H1 (cell line): ENCODE measurements at regions not wholly inside any gene's neighbourhood (a gene's known extent, or its start where the extent isn't known, plus 50 kb on each side); places are given as distances from the start of the nearest gene placed in this dataset.

ENCODE experiments used
- CTCF ChIA-PET: fragments of 300-600 bp; sonication (Branson Sonifier 250); formaldehyde crosslinking; loops from one replicate; lab custom pipeline; 2021; ENCODE audit not compliant: partially characterized antibody; lab: Charles Lee
- POLR2A ChIA-PET: fragments of 300-600 bp; sonication (Branson Sonifier 250); formaldehyde crosslinking; loops from one replicate; lab custom pipeline; 2021; ENCODE audit warnings: inconsistent platforms; ENCODE audit not compliant: partially characterized antibody; lab: Charles Lee
- DNase-seq, 2 experiments: peaks; one replicate each; pipeline versions ENCODE4 v3.0.0 to v3.0.0-alpha.2; 2010 to 2022; ENCODE audit warnings: low spot score in 2 of 2, low read depth in 1 of 2, mixed read lengths in 1 of 2
- FAIRE-seq: peaks from 2 replicates; lab custom pipeline; 2011; peaks lifted over from hg19 to GRCh38; lab: Jason Lieb, UNC
- H2AFZ ChIP-seq: 2 replicates; pipeline ENCODE4 v1.8.1; 2012; ENCODE audit warnings: low read length, inconsistent platforms
- H2AK5ac ChIP-seq: 2 replicates; pipeline ENCODE4 v1.6.1; 2013; ENCODE audit warnings: low read depth, low read length
- H2BK120ac ChIP-seq: replicated peaks from 2 replicates; pipeline ENCODE3; 2013; ENCODE audit warnings: low read depth, low read length, inconsistent platforms
- H2BK12ac ChIP-seq: 2 replicates; pipeline ENCODE4 v1.6.1; 2013; ENCODE audit warnings: low read depth, low read length
- H2BK15ac ChIP-seq: 2 replicates; pipeline ENCODE4 v1.6.1; 2013; ENCODE audit warnings: low read length
- H2BK20ac ChIP-seq: 2 replicates; pipeline ENCODE4 v1.6.1; 2013; ENCODE audit warnings: low read length
- H2BK5ac ChIP-seq: 2 replicates; pipeline ENCODE4 v1.6.1; 2013; ENCODE audit warnings: low read depth, low read length
- H3K14ac ChIP-seq: 2 replicates; pipeline ENCODE4 v1.6.1; 2013; ENCODE audit warnings: inconsistent platforms; ENCODE audit not compliant: insufficient read length
- H3K18ac ChIP-seq: 2 replicates; pipeline ENCODE4 v1.6.1; 2013; ENCODE audit warnings: low read length; ENCODE audit errors: extremely low read depth
- H3K23ac ChIP-seq: 2 replicates; pipeline ENCODE4 v1.6.1; 2013; ENCODE audit warnings: inconsistent platforms; ENCODE audit not compliant: insufficient read length
- H3K23me2 ChIP-seq: 2 replicates; pipeline ENCODE4 v1.6.1; 2013; ENCODE audit warnings: low read depth, low read length
- H3K27ac ChIP-seq: 2 replicates; pipeline ENCODE4 v1.6.1; 2011; ENCODE audit warnings: low read depth, low read length, inconsistent platforms
- H3K27me3 ChIP-seq, 4 experiments: replicated peaks in 1 of 4; 1 replicate in 1 of 4; 2 replicates in 3 of 4; pipeline versions ENCODE4 v1.6.1 to v1.8.1; 2011 to 2013; ENCODE audit warnings: low read length in 3 of 4, mild to moderate bottlenecking in 3 of 4, inconsistent platforms in 2 of 4, mixed read lengths in 2 of 4, moderate library complexity in 1 of 4; ENCODE audit not compliant: control insufficient read depth in 3 of 4, insufficient read depth in 3 of 4; ENCODE audit errors: extremely low read depth in 1 of 4
- H3K36me3 ChIP-seq, 4 experiments: 2 replicates each; pipeline versions ENCODE4 v1.6.1 to v1.8.1; 2011 to 2013; ENCODE audit warnings: mild to moderate bottlenecking in 4 of 4, low read length in 3 of 4, moderate library complexity in 2 of 4, control low read depth in 1 of 4, inconsistent platforms in 1 of 4; ENCODE audit not compliant: insufficient read depth in 4 of 4, control insufficient read depth in 2 of 4
- H3K4ac ChIP-seq: replicated peaks from 2 replicates; pipeline ENCODE3; 2013; ENCODE audit warnings: low read length, low read depth, mixed read lengths, inconsistent platforms; ENCODE audit not compliant: insufficient read length
- H3K4me1 ChIP-seq, 4 experiments: replicated peaks in 1 of 4; 1 replicate in 1 of 4; 2 replicates in 3 of 4; pipeline versions ENCODE4 v1.6.1 to v1.8.1; 2011 to 2013; ENCODE audit warnings: low read length in 3 of 4, inconsistent platforms in 2 of 4, mixed read lengths in 1 of 4; ENCODE audit not compliant: insufficient read depth in 4 of 4, control insufficient read depth in 3 of 4
- H3K4me2 ChIP-seq, 2 experiments: 2 replicates each; pipeline versions ENCODE4 v1.6.1 to v1.8.1; 2011 to 2013; ENCODE audit warnings: low read depth in 2 of 2, low read length in 2 of 2, control low read depth in 1 of 2, inconsistent platforms in 1 of 2, mild to moderate bottlenecking in 1 of 2; ENCODE audit not compliant: insufficient read depth in 1 of 2
- H3K4me3 ChIP-seq, 4 experiments: fragments of 200-600, 300-600 bp in 1 of 4; sonication (generic), shearing (Covaris generic), sonication (Bioruptor Twin) in 1 of 4; 2 replicates each; pipeline versions ENCODE4 v1.5.1 to v1.8.1; 2011 to 2016; ENCODE audit warnings: low read length in 4 of 4, low read depth in 3 of 4, control low read depth in 2 of 4, inconsistent platforms in 2 of 4, mild to moderate bottlenecking in 2 of 4, mixed read lengths in 1 of 4, moderate library complexity in 1 of 4; ENCODE audit not compliant: insufficient read depth in 2 of 4; ENCODE audit errors: extremely low read depth in 1 of 4
- H3K56ac ChIP-seq: replicated peaks from 2 replicates; pipeline ENCODE3; 2013; ENCODE audit warnings: low read depth, mild to moderate bottlenecking, mixed read lengths, low read length, inconsistent platforms; ENCODE audit not compliant: insufficient read length
- H3K79me1 ChIP-seq: 2 replicates; pipeline ENCODE4 v1.6.1; 2013; ENCODE audit warnings: low read depth, low read length, control low read depth
- H3K79me2 ChIP-seq, 2 experiments: 2 replicates each; pipeline versions ENCODE4 v1.6.1 to v1.8.1; 2012 to 2013; ENCODE audit warnings: low read length in 2 of 2, mild to moderate bottlenecking in 2 of 2, inconsistent platforms in 1 of 2; ENCODE audit not compliant: insufficient read depth in 2 of 2, control insufficient read depth in 1 of 2
- H3K9ac ChIP-seq, 4 experiments: replicated peaks in 1 of 4; 1 replicate in 1 of 4; 2 replicates in 3 of 4; pipeline versions ENCODE4 v1.6.1 to v1.8.1; 2011 to 2013; ENCODE audit warnings: low read depth in 3 of 4, low read length in 3 of 4, control low read depth in 2 of 4, mild to moderate bottlenecking in 2 of 4, moderate library complexity in 2 of 4, inconsistent platforms in 1 of 4; ENCODE audit errors: extremely low read depth in 1 of 4
- H3K9me3 ChIP-seq, 2 experiments: 2 replicates each; pipeline versions ENCODE4 v1.6.1 to v1.8.1; 2012 to 2013; ENCODE audit warnings: mild to moderate bottlenecking in 2 of 2, moderate library complexity in 2 of 2, control low read depth in 1 of 2, inconsistent platforms in 1 of 2, low read depth in 1 of 2, low read length in 1 of 2, mixed read lengths in 1 of 2; ENCODE audit not compliant: insufficient read depth in 2 of 2
- H4K20me1 ChIP-seq, 2 experiments: replicated peaks in 1 of 2; 2 replicates each; pipeline versions ENCODE3 to v1.8.1; 2011 to 2013; ENCODE audit warnings: inconsistent platforms in 2 of 2, low read length in 2 of 2, mild to moderate bottlenecking in 1 of 2; ENCODE audit not compliant: insufficient read depth in 2 of 2, control insufficient read depth in 1 of 2
- H4K5ac ChIP-seq: 2 replicates; pipeline ENCODE4 v1.6.1; 2013; ENCODE audit warnings: low read length, low read depth, mixed read lengths, inconsistent platforms; ENCODE audit not compliant: insufficient read length
- H4K8ac ChIP-seq: 2 replicates; pipeline ENCODE4 v1.8.0; 2013; ENCODE audit warnings: mild to moderate bottlenecking, moderate library complexity, low read length, inconsistent platforms; ENCODE audit not compliant: insufficient read depth; ENCODE audit errors: extremely low read depth
- H4K91ac ChIP-seq: replicated peaks from 2 replicates; pipeline ENCODE3; 2013; ENCODE audit warnings: low read length, mixed read lengths, inconsistent platforms; ENCODE audit not compliant: insufficient read length
- CTBP2 ChIP-seq: IDR thresholded peaks from 2 replicates; pipeline ENCODE4 v1.7.0; 2011; ENCODE audit warnings: borderline replicate concordance, mild to moderate bottlenecking, moderate library complexity, mixed read lengths, low read length; ENCODE audit not compliant: insufficient read depth, insufficient read length
- EP300 ChIP-seq, 2 experiments: IDR thresholded peaks; 1 replicate in 1 of 2; 2 replicates in 1 of 2; pipeline ENCODE4 v1.6.1; 2011 to 2012; ENCODE audit warnings: low read depth in 2 of 2, low read length in 2 of 2, mild to moderate bottlenecking in 2 of 2, borderline replicate concordance in 1 of 2, inconsistent platforms in 1 of 2, moderate library complexity in 1 of 2
- KDM5A ChIP-seq: fragments of 200-600 bp; IDR thresholded peaks from 2 replicates; pipeline ENCODE4 v1.7.1; 2012; ENCODE audit warnings: mild to moderate bottlenecking, low read length, inconsistent platforms, mixed read lengths
- MAFK ChIP-seq: IDR thresholded peaks from 2 replicates; pipeline ENCODE4 v1.6.1; 2012; ENCODE audit warnings: low read depth, mild to moderate bottlenecking, improper control_type of control experiment, low read length
- MAX ChIP-seq: IDR thresholded peaks from 2 replicates; pipeline ENCODE4 v1.6.1; 2012; ENCODE audit warnings: inconsistent platforms
- POLR2AphosphoS5 ChIP-seq: IDR thresholded peaks from 2 replicates; pipeline ENCODE4 v1.6.1; 2011; ENCODE audit warnings: low read depth, low read length
- SRF ChIP-seq: IDR thresholded peaks from 2 replicates; pipeline ENCODE4 v1.6.1; 2011; ENCODE audit warnings: mild to moderate bottlenecking, low read depth, low read length, moderate library complexity
- WGBS, 2 experiments: shearing (Covaris generic) in 1 of 2; methylation state at CpG; one replicate each; pipeline versions ENCODE4 v1.1.6 to v1.1.7; 2013 to 2015; ENCODE audit warnings: low lambda C conversion rate in 2 of 2, mixed read lengths in 2 of 2, inconsistent platforms in 1 of 2, low coverage in 1 of 2, missing lambda C conversion rate in 1 of 2; ENCODE audit not compliant: insufficient replicate concordance in 2 of 2, insufficient coverage in 1 of 2, insufficient read length in 1 of 2; ENCODE audit errors: extremely low coverage in 1 of 2, missing lambda C conversion rate in 1 of 2; 5-methylcytosine and 5-hydroxymethylcytosine counted together

GRCh38 chr2:146939991-146940685 lies 904.7 kb upstream of the ACVR2A start:
- Histone ChIP-seq H3K4me2 (no peak overlapping the region), H3K4me1 (no peaks in the 10 kb centered on the region), H2AK5ac (no peak overlapping the region), H4K8ac (no peak overlapping the region), H3K4ac (no peak overlapping the region), H3K18ac (no peak overlapping the region), H3K27ac (no peak overlapping the region), H3K9ac (no peak overlapping the region), H3K56ac (no peak overlapping the region), H3K36me3 (no peaks in the 10 kb centered on the region), H3K79me2 (no peaks in the 10 kb centered on the region), H2BK120ac (no peak overlapping the region), H2BK12ac (no peak overlapping the region), H2AFZ (no peak overlapping the region), H3K23ac (no peak overlapping the region), H2BK5ac (no peak overlapping the region), H3K79me1 (no peaks in the 10 kb centered on the region), H2BK15ac (no peak overlapping the region), H4K5ac (no peak overlapping the region), H2BK20ac (no peak overlapping the region), H3K14ac (no peak overlapping the region), H4K20me1 (no peaks in the 10 kb centered on the region), H3K23me2 (peaks cover 1% of the 10 kb centered on the region; the same call in 1 of the 2 replicates), H3K27me3 (no peaks in the 10 kb centered on the region), H3K9me3 (no peaks in the 10 kb centered on the region), H3K4me3 (no peak overlapping the region), H4K91ac (no peak overlapping the region)
- WGBS, 2 experiments: 86% methylated on average over 5 of the region's 5 CpGs; no CpG with 5 or more reads in 1 of the 2 experiments
- CTCF ChIA-PET: interaction anchor here (1.2 kb wide), 1 partner anchor 13 kb away, joined by 5 read pairs; no protein-coding TSS in a partner anchor
- FAIRE-seq (no peak), DNase-seq (no peak)
- POLR2A ChIA-PET: no interaction called here
- no peak for TF ChIP-seq MAX
- TF ChIP-seq MAFK: no peak
- TF ChIP-seq SRF: peak; percentile 63
- TF ChIP-seq POLR2AphosphoS5: no peak
- no peak for TF ChIP-seq KDM5A
- no peak for TF ChIP-seq CTBP2
- TF ChIP-seq EP300 (IDR thresholded peaks at IDR 0.05; ENCODE audit: borderline replicate concordance in 1 of 2, low read depth in 2 of 2, low read length in 2 of 2): no peak
